H9 (cell line): ENCODE measurements at regions not wholly inside any gene's neighbourhood (a gene's known extent, or its start where the extent isn't known, plus 50 kb on each side); places are given as distances from the start of the nearest gene placed in this dataset.
A peak's percentile ranks its signal among the peaks of the same experiment; 100 is the strongest.

Source experiments
- DNase-seq: peaks from one replicate; pipeline ENCODE4 v3.0.0-alpha.2; 2017
- H2AFZ ChIP-seq: one replicate; pipeline ENCODE4 v1.6.1; 2013; ENCODE audit warnings: mild to moderate bottlenecking, low read length, control low read depth, moderate library complexity
- H2AK5ac ChIP-seq: 2 replicates; pipeline ENCODE4 v1.6.1; 2013; ENCODE audit warnings: low read length, control low read depth, mixed read lengths; ENCODE audit not compliant: insufficient read length
- H2BK120ac ChIP-seq: one replicate; pipeline ENCODE4 v1.6.1; 2013; ENCODE audit warnings: low read depth, mild to moderate bottlenecking, low read length, control low read depth, inconsistent platforms; ENCODE audit not compliant: poor library complexity, severe bottlenecking
- H2BK12ac ChIP-seq: 2 replicates; pipeline ENCODE4 v1.6.1; 2013; ENCODE audit warnings: low read length, control low read depth, mixed read lengths, low read depth; ENCODE audit not compliant: insufficient read length
- H2BK15ac ChIP-seq: 2 replicates; pipeline ENCODE4 v1.6.1; 2013; ENCODE audit warnings: low read depth, low read length, control low read depth
- H2BK20ac ChIP-seq: one replicate; pipeline ENCODE4 v1.6.1; 2013; ENCODE audit warnings: low read depth, mild to moderate bottlenecking, low read length, control low read depth, inconsistent platforms; ENCODE audit not compliant: poor library complexity, severe bottlenecking
- H2BK5ac ChIP-seq: 2 replicates; pipeline ENCODE4 v1.6.1; 2013; ENCODE audit warnings: low read length, control low read depth, mixed read lengths; ENCODE audit not compliant: insufficient read length
- H3K14ac ChIP-seq: 2 replicates; pipeline ENCODE4 v1.6.1; 2013; ENCODE audit warnings: low read length, control low read depth; ENCODE audit not compliant: insufficient read depth
- H3K18ac ChIP-seq: 2 replicates; pipeline ENCODE4 v1.6.1; 2013; ENCODE audit warnings: low read depth, mild to moderate bottlenecking, mixed read lengths, low read length, control low read depth; ENCODE audit not compliant: insufficient read length
- H3K23ac ChIP-seq: 2 replicates; pipeline ENCODE4 v1.6.1; 2013; ENCODE audit warnings: low read length, control low read depth, mixed read lengths, low read depth; ENCODE audit not compliant: insufficient read length
- H3K23me2 ChIP-seq: 2 replicates; pipeline ENCODE4 v1.6.1; 2013; ENCODE audit warnings: low read depth, mild to moderate bottlenecking, mixed read lengths, low read length, control low read depth; ENCODE audit not compliant: insufficient read length, poor library complexity, severe bottlenecking
- H3K27ac ChIP-seq: 2 replicates; pipeline ENCODE4 v1.5.1; 2013; ENCODE audit warnings: low read length, control low read depth, mixed read lengths, low read depth; ENCODE audit not compliant: insufficient read length
- H3K27me3 ChIP-seq: 2 replicates; pipeline ENCODE4 v1.6.1; 2013; ENCODE audit warnings: low read length, control low read depth, inconsistent platforms; ENCODE audit not compliant: insufficient read depth
- H3K4ac ChIP-seq: 2 replicates; pipeline ENCODE4 v1.6.1; 2013; ENCODE audit warnings: low read depth, mild to moderate bottlenecking, control low read depth, inconsistent platforms, low read length, moderate library complexity
- H3K4me1 ChIP-seq: 2 replicates; pipeline ENCODE4 v1.6.1; 2013; ENCODE audit warnings: low read length, control low read depth, inconsistent platforms; ENCODE audit not compliant: insufficient read depth
- H3K4me2 ChIP-seq: 2 replicates; pipeline ENCODE4 v1.6.1; 2013; ENCODE audit warnings: low read length, control low read depth, mixed read lengths; ENCODE audit not compliant: insufficient read length, insufficient read depth
- H3K56ac ChIP-seq: 2 replicates; pipeline ENCODE4 v1.6.1; 2013; ENCODE audit warnings: low read depth, mild to moderate bottlenecking, mixed read lengths, low read length, control low read depth; ENCODE audit not compliant: insufficient read length
- H3K79me1 ChIP-seq: 2 replicates; pipeline ENCODE4 v1.6.1; 2013; ENCODE audit warnings: low read depth, mild to moderate bottlenecking, moderate library complexity, low read length, control low read depth, inconsistent platforms; ENCODE audit not compliant: insufficient read depth, poor library complexity, severe bottlenecking
- H3K79me2 ChIP-seq: 2 replicates; pipeline ENCODE4 v1.6.1; 2013; ENCODE audit warnings: low read length, control low read depth, inconsistent platforms; ENCODE audit not compliant: insufficient read depth
- H3K9ac ChIP-seq: 2 replicates; pipeline ENCODE4 v1.6.1; 2013; ENCODE audit warnings: low read length, control low read depth, mixed read lengths; ENCODE audit not compliant: insufficient read length; ENCODE audit errors: extremely low read depth
- H3K9me3 ChIP-seq: one replicate; pipeline ENCODE4 v1.6.1; 2013; ENCODE audit warnings: low read depth, low read length, inconsistent platforms; ENCODE audit not compliant: control insufficient read depth
- H3T11ph ChIP-seq: one replicate; pipeline ENCODE4 v1.6.1; 2013; ENCODE audit warnings: mild to moderate bottlenecking, low read length, control low read depth, inconsistent platforms
- H4K20me1 ChIP-seq: one replicate; pipeline ENCODE4 v1.6.1; 2013; ENCODE audit not compliant: control insufficient read depth, insufficient read length, insufficient read depth
- H4K5ac ChIP-seq: 2 replicates; pipeline ENCODE4 v1.6.1; 2013; ENCODE audit warnings: low read depth, mild to moderate bottlenecking, mixed read lengths, low read length, control low read depth; ENCODE audit not compliant: insufficient read length
- H4K8ac ChIP-seq: replicated peaks from 2 replicates; pipeline ENCODE4 v1.6.1; 2013; ENCODE audit warnings: low read length, control low read depth, mixed read lengths, low read depth; ENCODE audit not compliant: insufficient read length
- H4K91ac ChIP-seq: 2 replicates; pipeline ENCODE4 v1.6.1; 2013; ENCODE audit warnings: low read depth, mild to moderate bottlenecking, moderate library complexity, mixed read lengths, low read length, control low read depth; ENCODE audit not compliant: insufficient read length
- H3K27ac Mint-ChIP-seq, 3 experiments: 2 replicates in 2 of 3; 3 replicates in 1 of 3; pipeline ENCODE4 v1.8.0; 2020 to 2021; ENCODE audit warnings: mixed read lengths in 3 of 3, mild to moderate bottlenecking in 1 of 3, moderate library complexity in 1 of 3
- H3K27me3 Mint-ChIP-seq: 2 replicates; pipeline ENCODE4 v1.8.0; 2021; ENCODE audit warnings: low read depth, mild to moderate bottlenecking, moderate library complexity, mixed read lengths
- H3K36me3 Mint-ChIP-seq, 3 experiments: 2 replicates in 2 of 3; 3 replicates in 1 of 3; pipeline ENCODE4 v1.8.0; 2020 to 2021; ENCODE audit warnings: low read depth in 3 of 3, mixed read lengths in 3 of 3; ENCODE audit not compliant: insufficient read depth in 1 of 3
- H3K4me1 Mint-ChIP-seq, 2 experiments: 2 replicates each; pipeline ENCODE4 v1.8.0; 2020; ENCODE audit warnings: mixed read lengths in 2 of 2
- H3K4me3 Mint-ChIP-seq, 2 experiments: 2 replicates in 1 of 2; 3 replicates in 1 of 2; pipeline ENCODE4 v1.8.0; 2020 to 2021; ENCODE audit warnings: mild to moderate bottlenecking in 2 of 2, mixed read lengths in 2 of 2, moderate library complexity in 1 of 2
- H3K9me3 Mint-ChIP-seq, 2 experiments: 2 replicates in 1 of 2; 3 replicates in 1 of 2; pipeline ENCODE4 v1.8.0; 2020; ENCODE audit warnings: mild to moderate bottlenecking in 2 of 2, mixed read lengths in 2 of 2, moderate library complexity in 1 of 2
- WGBS: extraction: QIAGEN DNeasy Blood & Tissue Kit; methylation state at CpG from one replicate; pipeline ENCODE4 v1.1.7; 2013; ENCODE audit warnings: missing lambda C conversion rate, low lambda C conversion rate, mixed read lengths; ENCODE audit not compliant: insufficient read length; ENCODE audit errors: extremely low coverage; 5-methylcytosine and 5-hydroxymethylcytosine counted together
- TF ChIP-seq, protein P1 (sequence below): fragments of 200-600 bp; sonication (generic); conservative IDR thresholded peaks from 3 replicates; pipeline ENCODE4 v1.8.0; 2021; ENCODE audit warnings: antibody characterized with exemption, mild to moderate bottlenecking

DNA sequence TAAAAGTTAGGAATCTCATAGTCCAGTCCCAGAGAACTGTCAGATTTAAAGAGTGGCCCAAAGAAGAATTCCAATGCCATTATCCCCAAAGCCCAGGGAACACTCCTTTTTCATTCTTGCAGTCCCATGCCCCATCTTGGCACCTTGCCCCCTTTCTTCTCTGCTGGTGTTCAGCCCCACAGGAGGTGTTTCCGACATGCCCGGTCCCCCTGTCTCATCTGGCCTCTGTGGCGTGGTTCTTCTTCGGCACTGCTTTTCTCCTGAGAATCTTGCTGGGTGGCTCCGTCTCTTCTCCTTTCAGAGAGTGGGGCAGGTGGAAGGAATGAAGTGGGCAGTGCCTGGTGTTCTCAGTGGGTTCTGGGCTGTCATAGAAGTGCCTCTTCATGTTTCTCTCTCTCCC is 64.7 kb downstream of the VCPKMT start:
- Mint-ChIP-seq H3K27me3 (peaks cover 2% of the 10 kb centered on the region; the same call in 1 of the 2 replicates), H3K9me3 (no peaks in the 10 kb centered on the region), H3K4me3 (no peak overlapping the region), H3K27ac (peak overlapping the region in 1 of 3 experiments; percentile 57; a peak in 1 of 7 replicates), H3K36me3 (no peaks in the 10 kb centered on the region), H3K4me1 (peaks cover under 1 to 4% of the 10 kb centered on the region in 2 experiments; a peak in 2 of 4 replicates)
- Histone ChIP-seq H3K14ac (no peak overlapping the region), H3K9me3 (no peaks in the 10 kb centered on the region), H3K18ac (no peak overlapping the region), H2AFZ (no peak overlapping the region), H4K20me1 (no peaks in the 10 kb centered on the region), H3K79me1 (no peaks in the 10 kb centered on the region), H3K27ac (no peak overlapping the region), H3K23ac (no peak overlapping the region), H2AK5ac (no peak overlapping the region), H4K5ac (no peak overlapping the region), H4K91ac (no peak overlapping the region), H3K79me2 (no peaks in the 10 kb centered on the region), H3K4me2 (no peak overlapping the region), H2BK12ac (no peak overlapping the region), H3K4me1 (peaks cover 4% of the 10 kb centered on the region; the same call in 1 of the 2 replicates), H3T11ph (no peak overlapping the region), H3K4ac (no peak overlapping the region), H3K27me3 (no peaks in the 10 kb centered on the region), H3K9ac (no peak overlapping the region), H2BK120ac (no peak overlapping the region), H4K8ac (no peak overlapping the region), H3K56ac (no peak overlapping the region), H2BK15ac (no peak overlapping the region), H2BK20ac (no peak overlapping the region), H2BK5ac (no peak overlapping the region), H3K23me2 (no peaks in the 10 kb centered on the region)
- TF ChIP-seq, protein P1, sequence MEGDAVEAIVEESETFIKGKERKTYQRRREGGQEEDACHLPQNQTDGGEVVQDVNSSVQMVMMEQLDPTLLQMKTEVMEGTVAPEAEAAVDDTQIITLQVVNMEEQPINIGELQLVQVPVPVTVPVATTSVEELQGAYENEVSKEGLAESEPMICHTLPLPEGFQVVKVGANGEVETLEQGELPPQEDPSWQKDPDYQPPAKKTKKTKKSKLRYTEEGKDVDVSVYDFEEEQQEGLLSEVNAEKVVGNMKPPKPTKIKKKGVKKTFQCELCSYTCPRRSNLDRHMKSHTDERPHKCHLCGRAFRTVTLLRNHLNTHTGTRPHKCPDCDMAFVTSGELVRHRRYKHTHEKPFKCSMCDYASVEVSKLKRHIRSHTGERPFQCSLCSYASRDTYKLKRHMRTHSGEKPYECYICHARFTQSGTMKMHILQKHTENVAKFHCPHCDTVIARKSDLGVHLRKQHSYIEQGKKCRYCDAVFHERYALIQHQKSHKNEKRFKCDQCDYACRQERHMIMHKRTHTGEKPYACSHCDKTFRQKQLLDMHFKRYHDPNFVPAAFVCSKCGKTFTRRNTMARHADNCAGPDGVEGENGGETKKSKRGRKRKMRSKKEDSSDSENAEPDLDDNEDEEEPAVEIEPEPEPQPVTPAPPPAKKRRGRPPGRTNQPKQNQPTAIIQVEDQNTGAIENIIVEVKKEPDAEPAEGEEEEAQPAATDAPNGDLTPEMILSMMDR, result no peak
- no CpG with 5 or more reads among the region's 5 CpGs for WGBS
- no peak for DNase-seq
